Fibroblast of lung (primary cell): ENCODE measurements at regions not wholly inside any gene's neighbourhood (a gene's known extent, or its start where the extent isn't known, plus 50 kb on each side); places are given as distances from the start of the nearest gene placed in this dataset.

Source experiments
- CTCF ChIP-seq, 2 donors: IDR thresholded peaks in 1 of 2; conservative IDR thresholded peaks in 1 of 2; 1 replicate in 1 of 2; 2 replicates in 1 of 2; pipeline ENCODE4 v1.5.1; 2011 to 2012; ENCODE audit warnings: low read length in 2 of 2, control low read depth in 1 of 2, inconsistent platforms in 1 of 2, low read depth in 1 of 2, mild to moderate bottlenecking in 1 of 2
- EZH2 ChIP-seq: IDR thresholded peaks from 2 replicates; pipeline ENCODE4 v1.5.1; 2012; ENCODE audit warnings: low read length, control low read depth, mild to moderate bottlenecking; ENCODE audit errors: missing control alignments

GRCh38 chr1:199301472-199302217 lies 662.8 kb downstream of the PTPRC start:
- no peak for TF ChIP-seq CTCF (conservative IDR thresholded peaks at IDR 0.05 in 1 of 2, IDR thresholded peaks at IDR 0.05 in 1 of 2; ENCODE audit: low read depth in 1 of 2, low read length in 2 of 2)
- no peak for TF ChIP-seq EZH2
